ENCODE measurements at regions not wholly inside any gene's neighbourhood (a gene's known extent, or its start where the extent isn't known, plus 50 kb on each side); places are given as distances from the start of the nearest gene placed in this dataset.

- TF ChIP-seq CTCF (conservative IDR thresholded peaks at IDR 0.05; ENCODE audit: low read depth, low read length) (no peak), EZH2 (IDR thresholded peaks at IDR 0.05; ENCODE audit: borderline replicate concordance, low read depth, low read length, poor library complexity, severe bottlenecking) (no peak)
- Histone ChIP-seq H3K4me1 (ENCODE audit: insufficient read depth, low read length, poor library complexity, severe bottlenecking) (no peaks in the 10 kb centered on the region), H3K27me3 (replicated peaks; ENCODE audit: insufficient read depth, low read depth, low read length, poor library complexity) (peaks cover 17% of the 10 kb centered on the region), H3K4me3 (ENCODE audit: low read depth, low read length, poor library complexity, severe bottlenecking) (no peak overlapping the region), H3K9me3 (ENCODE audit: low read depth, low read length, poor library complexity, severe bottlenecking) (no peaks in the 10 kb centered on the region), H3K36me3 (ENCODE audit: insufficient read depth, low read length, poor library complexity, severe bottlenecking) (no peaks in the 10 kb centered on the region), H3K27ac (ENCODE audit: low read depth, low read length, poor library complexity, severe bottlenecking) (no peak overlapping the region)
- POLR2A ChIA-PET (ENCODE audit: low non-redundant PET) = no interaction called here
- intact Hi-C loops (cut with micrococcal nuclease; ENCODE audit: unreplicated experiment) = no loop called here
- BruUV-seq (replicated peaks) = no TSS peak
- no peak for DNase-seq (ENCODE audit: low spot score)
- CTCF ChIA-PET = no interaction called here
These were observed 91.0 kb upstream of the FMN2 start for GRCh38 chr1:240000634-240001033.

GRCh38 chr1:240001177-240001740 is 90.4 kb upstream of the FMN2 start:
- no peaks in the 10 kb centered on the region for H3K9me3 ChIP-seq (ENCODE audit: low read depth, low read length, poor library complexity, severe bottlenecking)
- TF ChIP-seq CTCF (conservative IDR thresholded peaks at IDR 0.05; ENCODE audit: low read depth, low read length) (no peak), EZH2 (IDR thresholded peaks at IDR 0.05; ENCODE audit: borderline replicate concordance, low read depth, low read length, poor library complexity, severe bottlenecking) (no peak)
- ChIA-PET CTCF (no interaction called here), POLR2A (ENCODE audit: low non-redundant PET) (no interaction called here)
- intact Hi-C loops (cut with micrococcal nuclease; ENCODE audit: unreplicated experiment) = no loop called here
- BruUV-seq (replicated peaks) = no TSS peak
- no peaks in the 10 kb centered on the region for H3K36me3 ChIP-seq (ENCODE audit: insufficient read depth, low read length, poor library complexity, severe bottlenecking)
- no peak for DNase-seq (ENCODE audit: low spot score)
- no peaks in the 10 kb centered on the region for H3K4me1 ChIP-seq (ENCODE audit: insufficient read depth, low read length, poor library complexity, severe bottlenecking)
- peaks cover 17% of the 10 kb centered on the region for H3K27me3 ChIP-seq (replicated peaks; ENCODE audit: insufficient read depth, low read depth, low read length, poor library complexity)
- H3K4me3 ChIP-seq (ENCODE audit: low read depth, low read length, poor library complexity, severe bottlenecking) = no peak overlapping the region
- no peak overlapping the region for H3K27ac ChIP-seq (ENCODE audit: low read depth, low read length, poor library complexity, severe bottlenecking)

- BruUV-seq (replicated peaks) = no TSS peak
- Histone ChIP-seq H3K4me3 (ENCODE audit: low read depth, low read length, poor library complexity, severe bottlenecking) (no peak overlapping the region), H3K4me1 (ENCODE audit: insufficient read depth, low read length, poor library complexity, severe bottlenecking) (no peaks in the 10 kb centered on the region), H3K27ac (ENCODE audit: low read depth, low read length, poor library complexity, severe bottlenecking) (no peak overlapping the region), H3K27me3 (replicated peaks; ENCODE audit: insufficient read depth, low read depth, low read length, poor library complexity) (peaks cover 1% of the 10 kb centered on the region), H3K9me3 (ENCODE audit: low read depth, low read length, poor library complexity, severe bottlenecking) (no peaks in the 10 kb centered on the region), H3K36me3 (ENCODE audit: insufficient read depth, low read length, poor library complexity, severe bottlenecking) (no peaks in the 10 kb centered on the region)
- TF ChIP-seq EZH2 (IDR thresholded peaks at IDR 0.05; ENCODE audit: borderline replicate concordance, low read depth, low read length, poor library complexity, severe bottlenecking) (no peak), CTCF (conservative IDR thresholded peaks at IDR 0.05; ENCODE audit: low read depth, low read length) (peak; percentile 66)
- intact Hi-C loops (cut with micrococcal nuclease; ENCODE audit: unreplicated experiment) = no loop called here
- ChIA-PET POLR2A (ENCODE audit: low non-redundant PET) (no interaction called here), CTCF (interaction anchor here (0.7 kb wide), 1 partner anchor 22 kb away, joined by 5 read pairs; no protein-coding TSS in a partner anchor)
- DNase-seq (ENCODE audit: low spot score) = peak; percentile 3
These were observed 87.5 kb upstream of the FMN2 start for GRCh38 chr1:240004086-240004749.
